ENCODE measurements at regions not wholly inside any gene's neighbourhood (a gene's known extent, or its start where the extent isn't known, plus 50 kb on each side); places are given as distances from the start of the nearest gene placed in this dataset.

DNA sequence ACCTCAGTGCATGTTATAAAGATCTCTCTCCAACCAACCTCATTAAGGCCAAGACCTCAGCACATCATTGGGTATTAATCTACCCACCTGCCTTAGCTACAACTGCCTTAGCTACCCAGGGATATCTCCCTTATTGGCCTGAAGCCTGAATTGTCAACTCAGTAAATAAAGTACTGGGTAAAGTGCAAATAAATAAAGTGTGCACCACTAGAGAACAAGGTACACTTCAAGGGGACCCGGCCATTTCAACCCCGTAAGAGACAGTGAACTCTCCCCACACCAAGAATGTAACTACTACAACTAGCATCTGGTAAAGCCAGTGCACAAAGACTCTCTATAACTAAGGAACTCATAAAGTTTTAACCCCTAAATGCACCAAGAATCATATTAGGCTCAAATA is 61.7 kb upstream of the POU3F4 start:
- H3K4me3 ChIP-seq (ENCODE audit: insufficient read depth, low read length), result no peak overlapping the region
- TF ChIP-seq, protein P1, sequence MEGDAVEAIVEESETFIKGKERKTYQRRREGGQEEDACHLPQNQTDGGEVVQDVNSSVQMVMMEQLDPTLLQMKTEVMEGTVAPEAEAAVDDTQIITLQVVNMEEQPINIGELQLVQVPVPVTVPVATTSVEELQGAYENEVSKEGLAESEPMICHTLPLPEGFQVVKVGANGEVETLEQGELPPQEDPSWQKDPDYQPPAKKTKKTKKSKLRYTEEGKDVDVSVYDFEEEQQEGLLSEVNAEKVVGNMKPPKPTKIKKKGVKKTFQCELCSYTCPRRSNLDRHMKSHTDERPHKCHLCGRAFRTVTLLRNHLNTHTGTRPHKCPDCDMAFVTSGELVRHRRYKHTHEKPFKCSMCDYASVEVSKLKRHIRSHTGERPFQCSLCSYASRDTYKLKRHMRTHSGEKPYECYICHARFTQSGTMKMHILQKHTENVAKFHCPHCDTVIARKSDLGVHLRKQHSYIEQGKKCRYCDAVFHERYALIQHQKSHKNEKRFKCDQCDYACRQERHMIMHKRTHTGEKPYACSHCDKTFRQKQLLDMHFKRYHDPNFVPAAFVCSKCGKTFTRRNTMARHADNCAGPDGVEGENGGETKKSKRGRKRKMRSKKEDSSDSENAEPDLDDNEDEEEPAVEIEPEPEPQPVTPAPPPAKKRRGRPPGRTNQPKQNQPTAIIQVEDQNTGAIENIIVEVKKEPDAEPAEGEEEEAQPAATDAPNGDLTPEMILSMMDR (IDR thresholded peaks at IDR 0.05; ENCODE audit: extremely low read depth, low read depth, low read length), result no peak
- DNase-seq (ENCODE audit: insufficient read length, low spot score, missing footprints), result no peak

More for the DNA sequence above, 61.7 kb upstream of the POU3F4 start:
- H3K4me2 ChIP-seq (ENCODE audit: insufficient read depth, low read length), result no peak overlapping the region
- no peaks in the 10 kb centered on the region for H3K79me2 ChIP-seq (ENCODE audit: insufficient read depth, low read length)
- H4K20me1 ChIP-seq (ENCODE audit: insufficient read depth, low read length), result no peaks in the 10 kb centered on the region
- H3K36me3 ChIP-seq (ENCODE audit: insufficient read depth, low read length), result no peaks in the 10 kb centered on the region
- H3K27me3 ChIP-seq (ENCODE audit: insufficient read depth, low read length), result no peaks in the 10 kb centered on the region
- no peaks in the 10 kb centered on the region for H3K9me3 ChIP-seq (ENCODE audit: low read depth, low read length)
- no peaks in the 10 kb centered on the region for H3K4me1 ChIP-seq (ENCODE audit: insufficient read depth, low read length)
- H2AFZ ChIP-seq (ENCODE audit: low read length), result no peak overlapping the region
- H3K27ac ChIP-seq (ENCODE audit: low read depth, low read length), result no peak overlapping the region

Data from osteoblast (primary cell).